ENCODE measurements at regions not wholly inside any gene's neighbourhood (a gene's known extent, or its start where the extent isn't known, plus 50 kb on each side); places are given as distances from the start of the nearest gene placed in this dataset.
A peak's percentile ranks its signal among the peaks of the same experiment; 100 is the strongest.

DNA sequence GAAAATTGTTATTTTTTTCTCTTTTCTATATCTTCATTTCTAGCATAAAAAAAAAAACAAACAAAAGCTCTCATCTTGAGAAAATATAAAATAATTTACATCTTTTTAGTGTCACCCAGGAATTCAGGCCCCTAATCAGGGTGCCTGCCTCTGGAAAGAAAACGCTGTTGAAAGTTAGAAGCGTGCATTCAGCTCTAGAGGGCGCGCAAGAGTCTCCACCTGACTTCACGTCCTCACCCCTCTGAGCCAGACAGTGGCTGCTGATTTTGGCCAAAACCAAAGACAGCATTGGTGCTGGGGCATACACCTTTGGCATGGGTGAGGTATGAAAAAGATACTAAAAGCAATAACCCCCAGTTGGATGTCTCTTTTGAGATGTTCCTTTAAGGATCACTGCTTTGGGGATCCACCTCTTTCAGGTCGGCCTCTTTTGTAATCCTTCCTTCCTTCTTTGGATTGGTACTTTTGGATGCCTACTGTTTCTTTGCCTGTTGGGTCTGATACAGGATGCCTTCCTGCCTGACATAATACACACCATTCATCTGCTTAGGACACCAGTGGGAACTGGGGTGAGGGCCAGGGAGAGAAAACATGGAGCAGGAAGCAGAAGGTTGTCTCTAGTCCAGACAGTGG, 77.6 kb upstream of the CHRM3 start:
- TF ChIP-seq, protein P1, sequence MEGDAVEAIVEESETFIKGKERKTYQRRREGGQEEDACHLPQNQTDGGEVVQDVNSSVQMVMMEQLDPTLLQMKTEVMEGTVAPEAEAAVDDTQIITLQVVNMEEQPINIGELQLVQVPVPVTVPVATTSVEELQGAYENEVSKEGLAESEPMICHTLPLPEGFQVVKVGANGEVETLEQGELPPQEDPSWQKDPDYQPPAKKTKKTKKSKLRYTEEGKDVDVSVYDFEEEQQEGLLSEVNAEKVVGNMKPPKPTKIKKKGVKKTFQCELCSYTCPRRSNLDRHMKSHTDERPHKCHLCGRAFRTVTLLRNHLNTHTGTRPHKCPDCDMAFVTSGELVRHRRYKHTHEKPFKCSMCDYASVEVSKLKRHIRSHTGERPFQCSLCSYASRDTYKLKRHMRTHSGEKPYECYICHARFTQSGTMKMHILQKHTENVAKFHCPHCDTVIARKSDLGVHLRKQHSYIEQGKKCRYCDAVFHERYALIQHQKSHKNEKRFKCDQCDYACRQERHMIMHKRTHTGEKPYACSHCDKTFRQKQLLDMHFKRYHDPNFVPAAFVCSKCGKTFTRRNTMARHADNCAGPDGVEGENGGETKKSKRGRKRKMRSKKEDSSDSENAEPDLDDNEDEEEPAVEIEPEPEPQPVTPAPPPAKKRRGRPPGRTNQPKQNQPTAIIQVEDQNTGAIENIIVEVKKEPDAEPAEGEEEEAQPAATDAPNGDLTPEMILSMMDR (IDR thresholded peaks at IDR 0.05), result peak; percentile 48
- no peak overlapping the region for H3K27ac ChIP-seq
- H3K4me1 ChIP-seq, result no peaks in the 10 kb centered on the region
- H3K27me3 ChIP-seq (ENCODE audit: low read depth), result no peaks in the 10 kb centered on the region
- no peak overlapping the region for H3K4me3 ChIP-seq
- ATAC-seq, result peak; percentile 64 to 81
- DNase-seq, result peak; percentile 45
- no peaks in the 10 kb centered on the region for H3K9me3 ChIP-seq
- intact Hi-C loops (cut with DNase I), result no loop called here
- no peaks in the 10 kb centered on the region for H3K36me3 ChIP-seq

DNA sequence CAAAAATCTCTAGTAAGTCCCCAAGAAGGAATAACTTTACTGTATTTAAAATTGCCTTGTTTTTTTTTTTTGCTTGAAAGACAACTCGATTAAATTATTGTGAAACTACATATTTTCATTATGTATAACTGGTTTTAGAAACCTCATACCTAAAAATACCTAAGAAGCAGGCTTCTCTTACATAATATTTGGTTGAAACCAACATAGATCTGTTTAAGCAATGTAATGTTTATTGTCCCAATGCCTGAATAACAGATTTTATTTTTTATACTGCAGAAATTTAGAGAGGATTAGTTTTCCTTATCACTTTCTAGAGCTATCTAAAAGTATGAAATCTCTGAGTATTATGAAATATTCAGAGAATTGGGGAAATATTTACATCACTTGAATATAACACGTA, 78.5 kb upstream of the CHRM3 start:
- TF ChIP-seq, protein P1 (IDR thresholded peaks at IDR 0.05), result no peak
- intact Hi-C loops (cut with DNase I), result no loop called here
- Histone ChIP-seq H3K27me3 (ENCODE audit: low read depth) (no peaks in the 10 kb centered on the region), H3K27ac (no peak overlapping the region), H3K4me3 (no peak overlapping the region), H3K9me3 (no peaks in the 10 kb centered on the region), H3K36me3 (no peaks in the 10 kb centered on the region), H3K4me1 (no peaks in the 10 kb centered on the region)
- no peak for DNase-seq
- no peak for ATAC-seq

DNA sequence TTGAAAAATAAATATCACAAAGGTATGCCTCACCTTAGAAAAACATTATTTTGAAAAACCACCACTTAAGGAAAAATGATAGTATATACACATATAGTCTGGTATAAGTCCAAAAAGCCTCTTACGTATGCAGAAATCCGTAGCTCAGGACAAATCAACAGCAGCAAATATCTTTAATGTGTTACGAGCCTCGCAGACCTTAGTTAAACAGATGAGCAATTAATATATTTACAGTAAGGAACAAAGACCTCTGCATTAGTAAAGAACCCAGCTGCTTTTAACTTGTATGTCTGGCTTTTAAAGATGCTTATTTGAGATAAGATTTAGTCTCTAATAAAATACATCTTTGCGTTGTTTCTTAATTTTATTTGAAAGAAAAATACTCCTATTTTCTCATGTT, 79.9 kb upstream of the CHRM3 start:
- H3K9me3 ChIP-seq, result no peaks in the 10 kb centered on the region
- TF ChIP-seq, protein P1 (IDR thresholded peaks at IDR 0.05), result no peak
- no peaks in the 10 kb centered on the region for H3K27me3 ChIP-seq (ENCODE audit: low read depth)
- no peak for DNase-seq
- H3K27ac ChIP-seq, result no peak overlapping the region
- no peaks in the 10 kb centered on the region for H3K36me3 ChIP-seq
- H3K4me1 ChIP-seq, result no peaks in the 10 kb centered on the region
- intact Hi-C loops (cut with DNase I), result no loop called here
- no peak for ATAC-seq
- H3K4me3 ChIP-seq, result no peak overlapping the region

DNA sequence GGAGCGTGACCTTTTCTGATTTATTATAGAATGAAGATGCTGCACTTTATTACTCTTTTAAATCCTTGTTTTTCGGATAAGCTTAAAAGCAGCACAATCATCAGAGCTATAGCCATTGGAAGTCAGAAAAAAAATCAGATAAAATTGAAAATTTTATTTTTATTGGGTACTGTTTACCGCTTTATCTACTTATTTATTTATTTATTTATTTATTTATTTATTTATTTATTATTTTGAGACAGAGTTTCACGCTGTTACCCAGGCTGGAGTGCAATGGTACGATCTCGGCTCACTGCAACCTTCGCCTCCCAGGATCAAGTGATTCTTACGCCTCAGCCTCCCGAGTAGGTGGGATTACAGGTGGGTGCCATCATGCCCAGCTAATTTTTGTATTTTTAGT, 83.1 kb upstream of the CHRM3 start:
- Histone ChIP-seq H3K9me3 (no peaks in the 10 kb centered on the region), H3K4me1 (no peaks in the 10 kb centered on the region), H3K27me3 (ENCODE audit: low read depth) (no peaks in the 10 kb centered on the region), H3K27ac (no peak overlapping the region), H3K4me3 (no peak overlapping the region), H3K36me3 (no peaks in the 10 kb centered on the region)
- TF ChIP-seq, protein P1 (IDR thresholded peaks at IDR 0.05), result no peak
- intact Hi-C loops (cut with DNase I), result no loop called here
- DNase-seq (no peak), ATAC-seq (no peak)

DNA sequence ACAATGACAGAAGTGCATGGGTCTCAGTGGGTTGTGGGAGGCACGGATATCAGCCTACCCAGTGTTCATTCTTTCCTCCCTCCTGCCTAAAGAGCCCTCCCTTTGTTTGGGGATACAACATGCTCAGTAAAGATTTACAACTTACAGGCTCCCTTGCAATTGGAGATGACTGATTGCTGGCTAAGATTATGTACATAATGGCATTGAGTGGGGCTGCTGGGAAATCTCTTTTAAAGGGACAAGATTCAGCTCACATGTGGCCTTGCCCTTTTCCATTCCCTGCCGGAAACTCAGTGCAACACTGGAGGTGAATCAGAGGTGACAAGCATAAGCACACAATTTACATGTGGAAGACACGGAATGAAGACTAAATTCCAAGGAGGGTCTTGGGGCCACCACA, 83.7 kb upstream of the CHRM3 start:
- no peaks in the 10 kb centered on the region for H3K4me1 ChIP-seq
- no peaks in the 10 kb centered on the region for H3K9me3 ChIP-seq
- ATAC-seq (no peak), DNase-seq (no peak)
- H3K27me3 ChIP-seq (ENCODE audit: low read depth), result no peaks in the 10 kb centered on the region
- no peak overlapping the region for H3K4me3 ChIP-seq
- intact Hi-C loops (cut with DNase I), result no loop called here
- no peak overlapping the region for H3K27ac ChIP-seq
- no peaks in the 10 kb centered on the region for H3K36me3 ChIP-seq
- TF ChIP-seq, protein P1 (IDR thresholded peaks at IDR 0.05), result no peak

Data from lower lobe of right lung (tissue), 2 donors.